ENCODE measurements at regions not wholly inside any gene's neighbourhood (a gene's known extent, or its start where the extent isn't known, plus 50 kb on each side); places are given as distances from the start of the nearest gene placed in this dataset.

GRCh38 chr4:115844180-115844579, 730.8 kb upstream of the NDST4 start:
- no peak for TF ChIP-seq CTCF (conservative IDR thresholded peaks at IDR 0.05 in 1 of 2, IDR thresholded peaks at IDR 0.05 in 1 of 2; ENCODE audit: low read depth in 1 of 2, low read length in 2 of 2)
- TF ChIP-seq EZH2 (IDR thresholded peaks at IDR 0.05; ENCODE audit: low read length, missing control alignments), result no peak
